HAP-1 (cell line): ENCODE measurements at regions not wholly inside any gene's neighbourhood (a gene's known extent, or its start where the extent isn't known, plus 50 kb on each side); places are given as distances from the start of the nearest gene placed in this dataset.
"Not testable (repeated sequence)": the region's sequence is repeated elsewhere in the genome, so short reads cannot be mapped to it uniquely, and the experiment has no call there.

ENCODE experiments used
- DNase-seq, 2 experiments: peaks; one replicate each; pipeline ENCODE4 v3.0.0-alpha.2; 2016 to 2020; ENCODE audit warnings: low spot score in 2 of 2
- H3K27me3 ChIP-seq: fragments of 250-450 bp; sonication (Bioruptor Pico); 2 replicates; pipeline ENCODE4 v1.5.1; 2020; ENCODE audit warnings: low read depth, mild to moderate bottlenecking, moderate library complexity
- H3K36me3 ChIP-seq: fragments of 250-450 bp; sonication (Bioruptor Pico); replicated peaks from 2 replicates; pipeline ENCODE4 v1.5.1; 2020; ENCODE audit warnings: mild to moderate bottlenecking
- H3K4me1 ChIP-seq: fragments of 250-450 bp; sonication (Bioruptor Pico); 2 replicates; pipeline ENCODE4 v1.5.1; 2020; ENCODE audit warnings: mild to moderate bottlenecking
- H3K4me3 ChIP-seq: fragments of 250-450 bp; sonication (Bioruptor Pico); 2 replicates; pipeline ENCODE4 v1.5.1; 2020; ENCODE audit warnings: mild to moderate bottlenecking, moderate library complexity
- H3K9me3 ChIP-seq: fragments of 250-450 bp; sonication (Bioruptor Pico); 2 replicates; pipeline ENCODE4 v1.5.1; 2020; ENCODE audit warnings: mild to moderate bottlenecking, moderate library complexity
- in situ Hi-C: fragments of 300-500 bp; cut with MboI; formaldehyde crosslinking; loops from 3 replicates; pipeline ENCODE4 v1.14.3; 2020; ENCODE audit warnings: low sequenced_read_pairs, inconsistent platforms, mixed read lengths

- in situ Hi-C loops, result no loop called here
- no peak for DNase-seq
- peaks cover under 1% of the 10 kb centered on the region; the same call in 1 of the 2 replicates for H3K4me1 ChIP-seq
- H3K9me3 ChIP-seq, result no peaks in the 10 kb centered on the region
- H3K27me3 ChIP-seq, result no peaks in the 10 kb centered on the region
- no peaks in the 10 kb centered on the region for H3K36me3 ChIP-seq
- H3K4me3 ChIP-seq, result no peak overlapping the region
Measured at GRCh38 chr9:106106396-106106795, 412.1 kb downstream of the TMEM38B start.

- no peaks in the 10 kb centered on the region for H3K9me3 ChIP-seq
- peaks cover 2% of the 10 kb centered on the region; the same call in 1 of the 2 replicates for H3K4me1 ChIP-seq
- H3K27me3 ChIP-seq, result no peaks in the 10 kb centered on the region
- no peak overlapping the region for H3K4me3 ChIP-seq
- no peak for DNase-seq
- in situ Hi-C loops, result no loop called here
- H3K36me3 ChIP-seq, result no peaks in the 10 kb centered on the region
Measured at GRCh38 chr9:106107716-106108115, 413.4 kb downstream of the TMEM38B start.

GRCh38 chr9:106109706-106110105, 415.4 kb downstream of the TMEM38B start:
- in situ Hi-C loops, H3K4me1 ChIP-seq, DNase-seq, H3K36me3 ChIP-seq, H3K4me3 ChIP-seq, H3K9me3 ChIP-seq, H3K27me3 ChIP-seq: not testable (repeated sequence)

GRCh38 chr9:106110483-106110882, 416.1 kb downstream of the TMEM38B start:
- Histone ChIP-seq H3K27me3 (no peaks in the 10 kb centered on the region), H3K4me1 (peaks cover 2% of the 10 kb centered on the region; the same call in 1 of the 2 replicates), H3K9me3 (no peaks in the 10 kb centered on the region), H3K36me3 (no peaks in the 10 kb centered on the region), H3K4me3 (no peak overlapping the region)
- no peak for DNase-seq
- in situ Hi-C loops, result no loop called here

- Histone ChIP-seq H3K4me1 (peaks cover 2% of the 10 kb centered on the region; the same call in 1 of the 2 replicates), H3K4me3 (no peak overlapping the region), H3K36me3 (no peaks in the 10 kb centered on the region), H3K27me3 (no peaks in the 10 kb centered on the region), H3K9me3 (no peaks in the 10 kb centered on the region)
- in situ Hi-C loops, result no loop called here
- no peak for DNase-seq
Measured at GRCh38 chr9:106111039-106111730, 416.8 kb downstream of the TMEM38B start.

GRCh38 chr9:106112935-106113334, 418.6 kb downstream of the TMEM38B start:
- no peak for DNase-seq
- H3K9me3 ChIP-seq, result no peaks in the 10 kb centered on the region
- in situ Hi-C loops, result no loop called here
- H3K4me3 ChIP-seq, result no peak overlapping the region
- no peaks in the 10 kb centered on the region for H3K27me3 ChIP-seq
- H3K4me1 ChIP-seq, result peaks cover 2% of the 10 kb centered on the region; the same call in 1 of the 2 replicates
- H3K36me3 ChIP-seq, result no peaks in the 10 kb centered on the region

GRCh38 chr9:106119176-106119575, 424.8 kb downstream of the TMEM38B start:
- H3K4me3 ChIP-seq, result no peak overlapping the region
- no peaks in the 10 kb centered on the region for H3K4me1 ChIP-seq
- in situ Hi-C loops, result no loop called here
- no peaks in the 10 kb centered on the region for H3K27me3 ChIP-seq
- no peaks in the 10 kb centered on the region for H3K36me3 ChIP-seq
- H3K9me3 ChIP-seq, result no peaks in the 10 kb centered on the region
- no peak for DNase-seq

GRCh38 chr9:106120071-106120470, 425.7 kb downstream of the TMEM38B start:
- no peak overlapping the region for H3K4me3 ChIP-seq
- no peaks in the 10 kb centered on the region for H3K4me1 ChIP-seq
- H3K9me3 ChIP-seq, result no peaks in the 10 kb centered on the region
- H3K27me3 ChIP-seq, result no peaks in the 10 kb centered on the region
- in situ Hi-C loops, result no loop called here
- no peaks in the 10 kb centered on the region for H3K36me3 ChIP-seq
- DNase-seq, result no peak

GRCh38 chr9:106127776-106128175, 433.4 kb downstream of the TMEM38B start:
- in situ Hi-C loops, result no loop called here
- no peak for DNase-seq
- no peaks in the 10 kb centered on the region for H3K9me3 ChIP-seq
- no peak overlapping the region for H3K4me3 ChIP-seq
- no peaks in the 10 kb centered on the region for H3K27me3 ChIP-seq
- H3K36me3 ChIP-seq, result no peaks in the 10 kb centered on the region
- no peaks in the 10 kb centered on the region for H3K4me1 ChIP-seq

- Histone ChIP-seq H3K27me3 (no peaks in the 10 kb centered on the region), H3K4me3 (no peak overlapping the region), H3K9me3 (no peaks in the 10 kb centered on the region), H3K36me3 (no peaks in the 10 kb centered on the region), H3K4me1 (no peaks in the 10 kb centered on the region)
- DNase-seq, result no peak
- in situ Hi-C loops, result no loop called here
Measured at GRCh38 chr9:106130374-106130773, 436.0 kb downstream of the TMEM38B start.

- no peaks in the 10 kb centered on the region for H3K36me3 ChIP-seq
- no peaks in the 10 kb centered on the region for H3K4me1 ChIP-seq
- H3K9me3 ChIP-seq, result no peaks in the 10 kb centered on the region; the same call in 1 of the 2 replicates
- no peaks in the 10 kb centered on the region for H3K27me3 ChIP-seq
- DNase-seq, result no peak
- H3K4me3 ChIP-seq, result no peak overlapping the region
- in situ Hi-C loops, result no loop called here
Measured at GRCh38 chr9:106143781-106144180, 449.4 kb downstream of the TMEM38B start.

- Histone ChIP-seq H3K27me3 (no peaks in the 10 kb centered on the region), H3K4me1 (no peaks in the 10 kb centered on the region), H3K4me3 (no peak overlapping the region), H3K9me3 (no peaks in the 10 kb centered on the region; the same call in 1 of the 2 replicates), H3K36me3 (no peaks in the 10 kb centered on the region)
- DNase-seq, result no peak
- in situ Hi-C loops, result no loop called here
Measured at GRCh38 chr9:106146066-106146840, 451.9 kb downstream of the TMEM38B start.

GRCh38 chr9:106146886-106147285, 452.5 kb downstream of the TMEM38B start:
- Histone ChIP-seq H3K9me3 (no peaks in the 10 kb centered on the region; the same call in 1 of the 2 replicates), H3K36me3 (no peaks in the 10 kb centered on the region), H3K27me3 (no peaks in the 10 kb centered on the region), H3K4me3 (no peak overlapping the region), H3K4me1 (no peaks in the 10 kb centered on the region)
- in situ Hi-C loops, result no loop called here
- DNase-seq, result no peak

- in situ Hi-C loops, result no loop called here
- no peaks in the 10 kb centered on the region for H3K36me3 ChIP-seq
Measured at GRCh38 chr9:106149956-106150355, 455.6 kb downstream of the TMEM38B start.

More at GRCh38 chr9:106149956-106150355, 455.6 kb downstream of the TMEM38B start:
- DNase-seq, result no peak
- H3K4me3 ChIP-seq, result no peak overlapping the region
- H3K4me1 ChIP-seq, result no peaks in the 10 kb centered on the region; the same call in 1 of the 2 replicates
- H3K27me3 ChIP-seq, result no peaks in the 10 kb centered on the region
- H3K9me3 ChIP-seq, result no peaks in the 10 kb centered on the region; the same call in 1 of the 2 replicates
